GM18499 (cell line): ENCODE measurements at regions not wholly inside any gene's neighbourhood (a gene's known extent, or its start where the extent isn't known, plus 50 kb on each side); places are given as distances from the start of the nearest gene placed in this dataset.

ENCODE experiments used
- ATAC-seq: cut with Tn5 transposase; IDR thresholded peaks from one replicate; pipeline ENCODE4 v1.9.1; 2021; ENCODE audit warnings: moderate number of reproducible peaks; ENCODE audit not compliant: insufficient read depth, unreplicated experiment

DNA sequence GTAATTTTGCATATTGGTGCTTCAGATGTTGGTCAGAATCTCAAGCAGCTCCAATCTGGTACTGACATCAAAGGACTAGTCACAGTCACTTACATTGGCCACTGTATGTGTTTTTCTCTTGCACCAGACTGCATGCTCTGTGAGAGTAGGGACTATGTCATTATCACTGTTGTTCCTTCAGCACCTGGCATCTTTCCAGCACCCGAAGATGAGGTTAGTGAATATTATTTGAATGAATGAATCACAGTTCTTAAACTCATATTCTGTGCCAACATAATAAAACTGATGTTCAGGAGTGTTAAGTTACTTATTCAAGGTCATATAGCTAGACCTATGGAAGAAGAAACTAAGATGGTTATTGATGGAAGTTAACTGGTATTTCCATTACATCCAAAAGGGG is 204.5 kb upstream of the TBX3 start:
- no peak for ATAC-seq

DNA sequence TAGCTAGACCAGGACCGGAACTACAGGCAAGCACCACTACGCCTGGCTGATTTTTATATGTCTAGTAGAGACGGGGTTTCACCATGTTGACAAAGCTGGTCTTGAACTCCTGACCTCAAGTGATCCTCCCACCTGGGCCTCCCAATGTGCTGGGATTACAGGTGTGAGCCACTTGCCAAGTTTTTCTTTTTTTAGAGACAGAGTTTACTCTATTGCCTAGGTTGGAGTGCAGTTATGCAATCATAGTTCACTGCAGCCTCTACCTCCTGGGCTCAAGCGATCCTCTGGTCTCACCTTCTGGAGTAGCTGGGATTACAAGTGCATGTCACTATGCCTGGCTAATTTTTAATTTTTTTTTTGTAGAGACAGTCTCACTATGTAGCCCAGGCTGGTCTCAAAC is 201.5 kb upstream of the TBX3 start:
- no peak for ATAC-seq

DNA sequence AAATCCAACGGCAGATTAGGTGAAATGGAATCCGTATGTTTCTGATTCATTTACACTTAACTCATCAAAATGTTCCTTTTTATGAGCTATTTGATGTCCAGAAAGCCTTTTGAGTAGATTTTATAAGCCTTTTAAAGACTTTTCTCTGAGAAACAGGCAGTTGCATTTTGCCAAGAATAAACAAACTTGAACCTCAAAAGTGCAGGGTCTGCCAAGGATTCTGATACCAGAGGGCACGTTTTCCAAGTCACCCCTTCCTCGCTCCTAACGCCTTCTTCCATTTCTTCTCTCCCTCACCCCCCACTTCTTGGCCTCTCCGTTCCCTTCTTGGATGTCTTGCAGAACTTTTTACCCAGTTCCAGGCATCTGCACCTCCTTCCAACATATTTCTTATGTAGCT is 200.6 kb upstream of the TBX3 start:
- no peak for ATAC-seq

DNA sequence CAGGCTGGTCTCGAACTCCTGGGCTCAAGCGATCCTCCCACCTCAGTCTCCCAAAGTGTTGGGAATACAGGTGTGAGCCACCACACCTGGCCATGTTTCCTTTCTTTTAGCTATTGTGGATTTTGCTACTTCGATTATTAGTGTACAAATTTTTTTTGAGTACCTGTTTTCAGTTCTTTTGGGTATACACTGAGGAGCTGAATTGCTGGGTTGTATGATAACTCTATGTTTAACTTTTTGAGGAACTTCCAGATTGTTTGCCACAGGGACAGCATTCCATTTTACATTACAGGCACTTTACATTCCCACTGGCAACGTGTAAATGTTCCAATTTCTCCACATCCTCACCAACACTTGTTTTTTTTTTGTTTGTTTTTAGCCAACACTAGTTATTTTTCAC is 198.1 kb upstream of the TBX3 start:
- ATAC-seq = no peak

DNA sequence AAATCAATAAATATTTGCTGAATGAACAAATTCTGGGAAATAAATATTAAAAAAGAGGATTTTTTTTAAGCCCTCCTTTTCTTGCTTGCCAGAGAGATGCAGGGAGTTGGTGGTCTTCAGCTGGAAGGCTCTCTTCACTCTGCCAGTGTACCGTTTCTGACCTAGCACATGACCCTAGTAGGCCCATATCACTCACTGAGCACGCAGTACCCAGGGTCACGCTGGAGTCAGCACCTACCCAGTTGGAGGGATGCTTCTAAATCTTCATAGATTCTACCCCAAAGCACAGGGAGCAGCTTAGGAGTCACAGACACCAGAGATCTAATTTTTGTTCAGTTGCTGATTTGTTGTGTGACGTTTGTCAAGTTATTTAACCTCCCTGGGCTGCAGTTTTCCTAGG is 195.4 kb upstream of the TBX3 start:
- no peak for ATAC-seq

DNA sequence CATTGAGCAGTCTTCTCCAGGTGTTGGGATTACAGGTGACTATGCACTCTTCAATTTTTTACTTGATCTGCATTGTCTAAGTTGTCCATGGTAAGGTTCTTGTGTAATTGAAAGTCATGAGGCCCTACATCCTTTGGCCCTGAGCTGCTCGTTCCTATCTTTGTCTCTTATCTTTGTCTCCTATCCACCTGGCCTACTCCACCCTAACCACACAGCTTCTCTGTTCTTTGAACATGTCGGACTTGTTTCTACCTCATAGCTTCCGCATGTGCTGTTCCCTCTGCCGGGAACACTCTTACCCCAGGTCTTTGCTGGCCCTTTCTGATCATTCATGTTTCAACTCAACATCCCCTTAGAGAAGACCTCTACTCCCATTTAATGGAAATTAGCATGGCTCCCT is 194.8 kb upstream of the TBX3 start:
- no peak for ATAC-seq

DNA sequence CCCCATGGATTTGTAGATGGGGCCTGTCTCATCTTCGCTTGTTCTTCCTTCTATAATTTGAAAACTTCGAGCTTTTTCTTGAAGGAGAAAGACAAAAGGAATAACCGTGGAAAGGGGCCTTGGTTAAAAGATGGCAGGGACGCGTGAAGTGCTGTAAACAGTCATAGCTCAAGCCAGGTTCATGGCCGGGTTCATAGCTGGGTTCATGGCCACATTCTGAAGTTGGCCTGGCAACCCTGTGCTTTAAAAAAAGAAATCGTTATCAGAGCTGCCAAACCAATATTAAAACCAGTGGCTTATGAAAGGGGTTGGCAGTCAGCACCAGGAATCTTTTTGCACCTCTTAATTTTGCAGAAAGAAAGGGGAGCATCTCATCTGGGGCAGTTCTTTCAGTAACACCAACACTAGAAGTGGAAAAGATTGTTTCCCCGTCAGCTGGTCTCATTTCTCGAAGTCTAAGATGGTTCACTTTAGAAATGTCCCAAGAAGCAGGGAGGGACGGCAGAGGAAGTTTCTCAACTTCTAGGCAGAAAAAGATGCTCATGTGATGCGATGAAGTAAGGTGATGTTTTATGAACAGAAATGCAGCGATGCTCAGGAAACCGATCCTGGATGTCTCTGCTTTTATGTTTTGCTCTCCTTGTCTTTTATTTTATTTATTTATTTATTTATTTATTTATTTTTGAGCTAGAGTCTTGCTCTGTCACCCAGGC is 193.1 kb upstream of the TBX3 start:
- ATAC-seq = no peak

DNA sequence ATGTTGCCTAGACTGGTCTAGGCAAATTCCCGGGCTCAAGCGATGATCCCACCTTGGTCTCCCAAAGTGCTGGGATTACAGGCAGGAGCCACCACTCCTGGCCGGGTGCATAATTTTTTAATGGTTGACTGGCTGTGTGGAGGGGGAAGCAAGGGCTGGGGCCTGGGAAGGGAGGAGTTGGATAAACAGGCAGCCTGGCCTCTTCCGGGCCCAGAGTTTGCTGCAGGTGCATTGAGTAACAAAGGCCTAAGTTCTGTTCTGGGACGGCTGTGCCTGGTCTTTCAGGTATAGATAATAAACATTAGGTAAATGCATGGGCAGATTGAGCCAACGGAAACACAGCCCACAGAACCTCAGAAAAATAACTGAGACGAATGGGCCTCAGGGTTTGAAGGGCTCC is 191.3 kb upstream of the TBX3 start:
- no peak for ATAC-seq

DNA sequence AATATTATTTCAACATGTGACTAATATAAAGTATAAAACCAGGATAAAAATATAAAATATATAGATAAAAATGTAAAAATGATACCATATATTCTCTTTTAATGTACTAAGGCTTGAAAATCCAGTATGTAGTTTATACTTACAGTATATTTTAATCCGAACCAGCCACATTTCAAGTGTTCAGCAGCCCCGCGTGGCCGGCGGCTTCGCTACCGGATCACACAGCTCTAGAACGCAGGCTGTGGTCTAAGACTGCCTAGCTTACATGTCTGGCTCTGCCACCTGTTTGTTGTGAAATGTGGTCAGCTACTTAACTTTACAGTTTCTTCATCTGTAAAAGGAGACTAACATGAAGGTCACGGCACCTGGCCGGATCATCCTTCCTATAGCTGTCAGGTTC is 189.7 kb upstream of the TBX3 start:
- no peak for ATAC-seq

DNA sequence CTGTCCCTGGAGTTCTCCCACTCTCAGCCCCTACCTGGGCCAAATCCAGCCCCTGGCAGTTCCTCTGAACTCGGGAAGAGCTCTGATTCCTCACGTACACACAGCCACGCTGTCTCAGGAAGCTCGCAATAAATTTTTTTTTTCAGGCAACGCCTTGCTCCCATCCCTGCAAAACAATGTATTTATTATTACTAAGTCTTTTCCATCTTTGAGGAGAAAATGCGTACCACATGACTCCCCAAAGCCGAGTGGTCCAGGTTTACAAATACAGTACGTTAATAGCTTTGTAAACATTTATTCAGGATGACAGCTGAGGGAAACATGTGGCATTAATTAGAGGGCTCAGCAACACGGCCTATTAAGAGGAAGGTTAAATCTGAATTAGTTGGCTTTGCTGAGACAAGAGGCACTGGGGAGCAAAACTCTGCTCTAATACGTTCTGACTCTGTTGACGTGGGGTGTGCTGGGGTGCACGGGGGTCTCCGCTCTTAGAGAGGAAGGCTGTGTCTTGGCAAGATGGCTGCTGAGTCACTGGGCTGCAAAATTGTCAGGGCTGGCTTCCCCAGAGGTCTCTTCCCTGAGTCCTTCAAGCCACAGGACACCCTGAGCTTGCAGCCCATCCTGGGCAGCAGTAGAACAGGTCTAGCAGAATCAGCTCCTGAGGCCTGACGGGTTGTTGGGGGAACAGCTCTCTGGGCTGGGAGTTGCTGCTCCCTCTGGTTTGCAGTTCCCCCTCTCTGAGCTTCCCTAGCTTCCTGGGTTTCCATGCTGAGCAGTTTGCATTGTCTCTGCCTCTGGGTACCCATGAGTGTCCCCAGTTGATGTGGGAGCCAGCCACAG is 185.2 kb upstream of the TBX3 start:
- ATAC-seq = no peak

DNA sequence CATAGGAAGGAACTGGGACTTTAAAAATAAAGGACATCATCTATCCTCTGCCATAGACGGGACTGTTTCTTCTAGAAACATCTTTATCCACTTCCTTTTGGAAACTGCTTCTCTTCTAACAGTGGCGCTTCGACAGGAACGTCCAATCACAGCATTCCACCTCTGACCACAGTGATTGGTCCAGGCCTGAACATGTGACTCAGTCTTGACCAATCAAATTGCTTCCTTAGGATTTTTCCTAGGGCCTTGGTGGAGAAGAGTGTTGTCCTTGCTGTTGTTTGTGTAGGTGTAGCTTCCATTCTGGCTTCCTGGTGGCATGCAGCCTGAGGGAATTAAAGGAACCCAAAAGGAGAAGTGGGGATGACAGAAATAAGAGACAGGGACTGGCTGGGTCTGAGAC is 182.4 kb upstream of the TBX3 start:
- no peak for ATAC-seq

DNA sequence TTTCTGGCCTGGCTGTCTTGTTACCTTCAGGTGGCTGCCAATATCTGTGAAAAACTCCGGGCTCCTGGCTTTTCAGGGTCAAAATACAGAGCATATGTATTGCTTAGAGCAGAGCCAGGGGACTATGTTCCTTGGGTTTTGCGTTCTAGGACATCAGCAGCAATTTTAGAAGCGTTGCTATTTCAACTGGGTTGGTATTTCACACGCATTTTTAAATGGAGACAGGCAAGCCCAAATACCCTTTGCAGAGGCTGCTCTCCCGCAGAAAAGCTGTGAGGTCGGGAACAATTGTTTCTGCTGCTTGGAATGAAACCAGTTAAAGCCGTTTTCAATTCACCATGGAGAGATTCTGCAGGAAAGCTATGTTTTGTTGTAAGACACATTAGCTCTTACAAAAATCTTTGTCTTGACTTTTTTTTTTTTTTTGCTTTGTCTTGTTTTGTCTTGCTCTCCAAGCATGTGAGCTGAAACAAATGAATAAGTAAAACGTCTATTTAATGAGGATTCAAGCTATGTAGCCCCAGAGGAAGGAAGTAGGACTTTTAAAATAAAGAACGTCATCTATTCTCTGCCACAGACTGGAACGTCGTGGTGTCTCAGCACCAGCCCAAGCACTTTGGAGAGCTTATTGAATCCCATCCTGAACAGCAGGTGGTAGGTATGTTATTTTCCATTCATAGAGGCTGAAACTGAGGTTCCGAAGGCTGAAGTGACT is 181.0 kb upstream of the TBX3 start:
- no peak for ATAC-seq

DNA sequence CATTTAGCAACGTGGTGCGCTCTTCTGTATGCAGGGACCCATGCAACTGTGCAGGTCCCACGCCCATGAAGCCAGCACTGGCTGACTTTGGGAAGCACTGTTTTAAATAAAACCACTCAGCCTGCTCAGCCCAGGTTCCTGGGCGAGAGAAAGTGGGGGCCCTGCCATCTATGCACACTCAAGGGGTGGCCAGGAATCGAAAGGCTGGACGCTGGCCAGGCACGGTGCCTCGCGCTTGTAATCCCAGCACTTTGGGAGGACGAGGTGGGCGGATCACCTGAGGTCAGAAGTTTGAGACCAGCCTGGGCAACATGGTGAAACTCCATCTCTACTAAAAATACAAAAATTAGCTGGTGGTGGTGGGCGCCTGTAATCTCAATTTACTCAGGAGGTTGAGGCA is 179.9 kb upstream of the TBX3 start:
- ATAC-seq = no peak

DNA sequence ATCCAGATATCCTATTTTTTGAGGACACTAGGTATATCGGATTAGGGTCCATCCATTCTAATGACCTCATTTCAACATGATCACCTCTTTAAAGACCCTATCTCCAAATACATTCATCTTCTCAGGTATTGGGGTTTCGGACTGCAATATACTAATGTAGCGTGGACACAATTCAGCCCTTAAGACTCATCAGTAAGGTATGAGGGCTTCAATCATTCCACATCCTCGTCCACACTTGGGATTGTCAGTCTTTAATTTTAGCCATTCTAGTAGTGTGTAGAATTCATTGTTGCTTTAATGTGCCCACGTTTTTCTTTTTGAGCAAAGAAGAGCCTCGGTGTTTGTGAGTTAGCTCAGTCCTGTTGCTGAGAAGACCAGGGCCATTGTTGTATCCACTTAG is 177.0 kb upstream of the TBX3 start:
- no peak for ATAC-seq

DNA sequence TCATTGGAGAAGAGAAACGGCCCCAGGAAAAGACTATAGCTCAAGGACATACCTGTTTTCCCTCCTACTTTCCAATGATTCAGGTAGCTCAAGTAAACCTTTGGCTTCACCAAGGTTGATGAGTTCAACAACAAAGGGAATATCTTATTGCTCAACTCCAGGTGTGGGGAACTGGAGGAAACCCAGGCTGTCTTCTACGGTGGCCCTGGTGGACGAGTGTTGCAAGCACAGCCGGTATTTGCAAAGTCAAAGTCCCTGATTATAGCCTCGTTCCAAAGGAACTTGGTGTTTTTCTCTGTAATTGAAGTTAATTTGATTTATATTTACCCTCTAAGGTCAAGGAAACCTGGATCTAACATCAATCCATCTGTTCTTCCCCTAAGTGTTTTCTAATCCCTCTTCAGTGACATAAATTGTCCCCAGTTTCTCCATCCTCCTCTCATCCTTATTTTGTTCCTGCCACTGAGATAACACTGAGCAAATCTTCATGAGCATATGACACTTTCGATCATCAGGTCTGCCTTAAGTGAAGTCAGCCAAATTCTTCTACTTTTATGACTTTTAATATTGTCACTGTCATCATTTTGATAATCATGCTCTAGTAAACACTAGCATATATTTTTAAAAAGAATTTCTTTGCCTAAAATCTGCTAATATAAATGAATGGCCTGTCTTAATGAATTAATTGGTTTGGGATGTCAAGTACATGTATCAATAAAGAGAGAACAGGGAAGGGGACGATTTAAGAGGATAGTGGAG is 174.6 kb upstream of the TBX3 start:
- ATAC-seq = no peak

DNA sequence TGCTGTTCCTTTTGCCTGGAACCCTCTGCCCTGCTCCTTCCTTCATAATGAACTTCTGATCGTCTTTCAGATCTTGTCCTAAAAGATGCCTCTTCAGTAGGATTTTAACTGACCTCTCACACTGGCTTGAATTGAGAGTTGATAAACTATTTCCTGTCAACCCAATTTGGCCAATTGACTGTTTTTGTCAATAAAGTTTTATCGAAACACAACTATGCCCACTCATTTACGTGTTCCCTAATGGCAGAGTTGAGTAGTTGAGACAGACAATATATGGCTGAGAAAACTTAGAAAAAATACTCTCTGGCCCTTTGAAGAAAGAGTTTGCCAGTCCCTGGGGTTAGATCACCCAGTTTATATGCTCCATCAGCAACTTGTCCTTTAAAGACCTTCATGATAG is 171.7 kb upstream of the TBX3 start:
- ATAC-seq = no peak

DNA sequence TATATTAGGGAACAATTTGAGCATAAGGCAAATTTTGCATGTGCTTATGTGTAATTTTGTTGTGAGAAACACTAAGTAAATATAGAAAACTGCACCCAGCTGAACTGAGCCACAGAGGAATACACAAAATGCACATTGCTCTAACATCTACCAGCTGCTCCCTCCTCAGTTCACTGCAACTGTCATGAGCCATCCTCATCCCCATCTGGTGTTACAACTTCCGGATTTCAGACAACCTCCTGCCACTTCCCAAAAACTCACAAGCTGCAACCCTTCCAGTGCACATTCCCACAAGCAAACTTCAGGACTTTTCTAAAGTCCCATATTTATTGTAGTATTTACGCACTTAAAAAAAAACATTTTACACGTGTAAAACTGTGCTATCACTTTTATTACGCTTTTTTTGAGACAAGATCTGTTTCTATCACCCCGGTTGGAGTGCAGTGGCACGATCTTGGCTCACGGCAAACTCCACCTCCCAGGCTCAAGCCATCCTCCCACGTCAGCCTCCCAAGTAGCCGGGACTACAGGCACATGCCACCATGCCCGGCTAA is 169.1 kb upstream of the TBX3 start:
- ATAC-seq = no peak

DNA sequence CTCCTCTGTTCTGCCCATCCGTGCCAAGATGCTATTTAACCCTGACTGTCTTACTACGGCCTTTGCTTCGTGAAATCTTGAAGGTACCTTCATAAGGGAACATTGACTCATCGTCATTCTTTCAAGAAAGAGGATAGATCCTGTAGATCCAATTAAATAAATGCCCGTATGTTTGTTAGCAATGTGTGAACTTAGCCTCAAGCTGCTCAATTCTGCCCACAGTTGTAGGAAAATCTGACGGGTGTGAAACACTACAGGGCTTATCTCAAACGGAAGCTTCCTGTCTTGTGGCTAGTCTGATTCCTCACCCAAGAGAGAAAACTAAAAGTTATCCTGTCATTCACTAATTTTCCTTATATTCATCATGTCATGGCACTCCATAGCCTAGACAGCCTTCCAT is 168.0 kb upstream of the TBX3 start:
- ATAC-seq = no peak

DNA sequence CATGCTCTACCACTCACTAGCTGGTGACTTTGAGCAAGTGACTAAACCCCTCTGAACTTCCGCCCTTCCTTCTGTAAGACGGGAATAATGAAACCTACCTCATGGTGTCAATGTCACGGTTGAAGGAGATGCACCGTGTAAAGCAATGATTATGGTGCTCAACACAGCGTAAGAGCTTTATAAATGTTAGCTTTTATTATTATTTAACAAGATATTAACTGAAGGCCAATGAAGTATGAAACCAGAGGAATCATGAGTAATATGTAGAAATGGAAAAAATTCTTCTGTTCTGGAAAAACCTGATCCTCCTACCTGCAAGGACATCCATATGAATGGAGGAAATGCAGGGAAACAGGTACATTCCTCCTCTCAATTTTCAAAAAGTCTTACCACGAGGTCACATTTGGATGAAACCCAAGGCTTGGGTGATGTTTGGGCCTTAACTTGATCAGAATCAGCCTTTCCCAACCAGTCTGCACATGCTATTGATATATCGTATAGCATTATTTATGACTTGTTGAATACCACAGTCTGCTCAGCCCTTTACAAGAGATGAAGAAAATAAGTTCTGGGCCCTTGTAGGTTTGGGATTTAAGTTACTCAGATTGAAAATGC is 166.8 kb upstream of the TBX3 start:
- ATAC-seq = no peak

DNA sequence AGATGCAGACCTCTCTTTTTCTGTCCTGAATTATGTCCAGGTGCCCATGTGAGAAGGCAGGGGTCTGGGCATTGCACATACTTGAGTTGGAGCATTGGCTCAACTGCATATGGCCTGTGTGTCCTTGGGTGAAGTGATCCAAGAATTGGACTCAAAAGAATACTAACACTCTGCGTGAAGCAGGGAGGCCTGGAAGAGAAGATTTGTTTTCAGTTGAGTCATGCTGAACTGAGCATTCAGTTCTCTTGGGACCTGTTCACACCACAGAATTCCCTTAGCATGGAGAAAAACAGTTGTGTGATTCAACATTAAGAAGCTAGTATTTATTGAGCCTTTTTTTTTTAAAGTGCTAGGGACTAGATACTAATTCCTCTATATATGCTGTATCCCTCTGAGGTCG is 164.7 kb upstream of the TBX3 start:
- ATAC-seq = no peak
